A549 (cell line): ENCODE measurements at regions not wholly inside any gene's neighbourhood (a gene's known extent, or its start where the extent isn't known, plus 50 kb on each side); places are given as distances from the start of the nearest gene placed in this dataset.

Experiments used
- BCL3 ChIP-seq: fragments of >200 bp; sonication (Bioruptor Twin); formaldehyde crosslinking; IDR thresholded peaks from 3 replicates; pipeline ENCODE4 v1.6.1; 2016
- CHD2 ChIP-seq: fragments of 150-350 bp; IDR thresholded peaks from 2 replicates; pipeline ENCODE4 v1.6.1; 2014; ENCODE audit warnings: low read length; ENCODE audit not compliant: partially characterized antibody
- CTCF ChIP-seq: fragments of >200 bp; sonication (Bioruptor Twin); formaldehyde crosslinking; IDR thresholded peaks from 3 replicates; pipeline ENCODE4 v1.5.1; 2016
- MAZ ChIP-seq: fragments of 150-350 bp; IDR thresholded peaks from 2 replicates; pipeline ENCODE4 v1.6.1; 2014; ENCODE audit warnings: antibody characterized with exemption, low read depth, low read length, borderline replicate concordance
- MYC ChIP-seq: IDR thresholded peaks from 2 replicates; pipeline ENCODE4 v1.6.1; 2012; ENCODE audit warnings: mild to moderate bottlenecking, inconsistent platforms, low read length, improper control_type of control experiment, borderline replicate concordance
- NR3C1 ChIP-seq: fragments of >200 bp; sonication (Bioruptor Twin); formaldehyde crosslinking; IDR thresholded peaks from 3 replicates; pipeline ENCODE4 v1.6.1; 2017
- POLR2A ChIP-seq: IDR thresholded peaks from 2 replicates; pipeline ENCODE4 v1.6.1; 2012; ENCODE audit warnings: mild to moderate bottlenecking, low read length
- RCOR1 ChIP-seq: fragments of 150-350 bp; IDR thresholded peaks from 2 replicates; pipeline ENCODE4 v1.6.1; 2014; ENCODE audit warnings: antibody characterized with exemption, low read length, low read depth
- REST ChIP-seq: fragments of 200-600 bp; sonication (generic); IDR thresholded peaks from 2 replicates; pipeline ENCODE4 v1.6.1; 2016; ENCODE audit warnings: antibody characterized with exemption, mild to moderate bottlenecking, moderate library complexity
- RFX5 ChIP-seq: fragments of 450-650 bp; IDR thresholded peaks from 2 replicates; pipeline ENCODE4 v1.7.1; 2014; ENCODE audit warnings: antibody characterized with exemption, mild to moderate bottlenecking, moderate library complexity
- RNF2 ChIP-seq: fragments of 200-600 bp; sonication (generic); IDR thresholded peaks from 2 replicates; pipeline ENCODE4 v1.6.1; 2016; ENCODE audit warnings: low read depth, mild to moderate bottlenecking, antibody characterized with exemption, moderate library complexity, borderline replicate concordance
- ZFP36 ChIP-seq: fragments of 450-650 bp; IDR thresholded peaks from 2 replicates; pipeline ENCODE4 v1.6.1; 2014; ENCODE audit warnings: borderline replicate concordance; ENCODE audit not compliant: partially characterized antibody

GRCh38 chr2:66273933-66274490 is 160.9 kb upstream of the MEIS1 start:
- TF ChIP-seq RCOR1 = no peak
- no peak for TF ChIP-seq RNF2
- TF ChIP-seq MYC = no peak
- no peak for TF ChIP-seq CTCF
- TF ChIP-seq RFX5 = no peak
- TF ChIP-seq POLR2A = no peak
- TF ChIP-seq ZFP36 = no peak
- no peak for TF ChIP-seq NR3C1
- no peak for TF ChIP-seq CHD2
- TF ChIP-seq REST = no peak
- TF ChIP-seq BCL3 = no peak
- no peak for TF ChIP-seq MAZ
